HCT116 (cell line): ENCODE measurements at regions not wholly inside any gene's neighbourhood (a gene's known extent, or its start where the extent isn't known, plus 50 kb on each side); places are given as distances from the start of the nearest gene placed in this dataset.

ENCODE experiments used
- ATF3 ChIP-seq: IDR thresholded peaks from 2 replicates; pipeline ENCODE4 v1.6.1; 2012
- CEBPB ChIP-seq: IDR thresholded peaks from 2 replicates; pipeline ENCODE4 v1.6.1; 2012; ENCODE audit warnings: low read depth
- CTCF ChIP-seq, 3 experiments: fragments of 200-600 bp in 1 of 3; sonication (generic) in 1 of 3; IDR thresholded peaks in 2 of 3; conservative IDR thresholded peaks in 1 of 3; 2 replicates each; pipeline ENCODE4 v1.5.1; 2012 to 2017; ENCODE audit warnings: low read depth in 2 of 3, low read length in 2 of 3, antibody characterized with exemption in 1 of 3, borderline replicate concordance in 1 of 3, control low read depth in 1 of 3, mild to moderate bottlenecking in 1 of 3, mixed read lengths in 1 of 3, mixed run types in 1 of 3, moderate library complexity in 1 of 3; ENCODE audit not compliant: insufficient read depth in 1 of 3
- EZH2 ChIP-seq: fragments of 200-600 bp; sonication (generic); IDR thresholded peaks from 2 replicates; pipeline ENCODE4 v1.6.1; 2017; ENCODE audit warnings: antibody characterized with exemption, mixed run types
- EZH2phosphoT487 ChIP-seq: fragments of 200-600 bp; IDR thresholded peaks from 2 replicates; pipeline ENCODE4 v1.6.1; 2018; ENCODE audit warnings: antibody characterized with exemption, borderline replicate concordance
- POLR2A ChIP-seq: IDR thresholded peaks from 2 replicates; pipeline ENCODE4 v1.7.0; 2011; ENCODE audit warnings: borderline replicate concordance; ENCODE audit not compliant: insufficient read depth, insufficient read length; ENCODE audit errors: extremely low read depth
- POLR2AphosphoS5 ChIP-seq: IDR thresholded peaks from 2 replicates; pipeline ENCODE4 v1.6.1; 2011; ENCODE audit warnings: mild to moderate bottlenecking, low read depth, low read length, moderate library complexity
- RAD21 ChIP-seq: IDR thresholded peaks from 2 replicates; pipeline ENCODE4 v1.6.1; 2012; ENCODE audit warnings: low read depth, mild to moderate bottlenecking
- SRF ChIP-seq: IDR thresholded peaks from 2 replicates; pipeline ENCODE4 v1.6.1; 2012; ENCODE audit warnings: low read depth
- TCF7L2 ChIP-seq: IDR thresholded peaks from 2 replicates; pipeline ENCODE4 v1.7.0; 2011; ENCODE audit warnings: borderline replicate concordance, inconsistent platforms; ENCODE audit not compliant: insufficient read depth, insufficient read length; ENCODE audit errors: extremely low read depth

GRCh38 chr3:82800248-82800647 is 1038.8 kb upstream of the GBE1 start:
- TF ChIP-seq CEBPB (no peak), SRF (no peak), CTCF (IDR thresholded peaks at IDR 0.05 in 2 of 3, conservative IDR thresholded peaks at IDR 0.05 in 1 of 3; ENCODE audit: borderline replicate concordance in 1 of 3, insufficient read depth in 1 of 3, low read depth in 2 of 3, low read length in 2 of 3) (no peak), ATF3 (no peak), POLR2A (no peak), EZH2phosphoT487 (no peak), EZH2 (no peak), TCF7L2 (no peak), POLR2AphosphoS5 (no peak), RAD21 (no peak)
